Sigmoid colon (tissue), 6 donors: ENCODE measurements at regions not wholly inside any gene's neighbourhood (a gene's known extent, or its start where the extent isn't known, plus 50 kb on each side); places are given as distances from the start of the nearest gene placed in this dataset.

Experiments used
- DNase-seq: peaks from one replicate; pipeline ENCODE4 v3.0.0-alpha.2; 2019
- H3K27ac ChIP-seq, 4 donors: fragments of 200-600 bp; sonication (generic); one replicate each; pipeline ENCODE4 v1.5.1; 2016 to 2019; ENCODE audit warnings: mild to moderate bottlenecking in 1 of 4
- H3K27me3 ChIP-seq, 3 donors: fragments of 200-600 bp; sonication (generic); one replicate each; pipeline ENCODE4 v1.5.1; 2019; ENCODE audit warnings: mild to moderate bottlenecking in 1 of 3
- H3K36me3 ChIP-seq, 4 donors: fragments of 200-600 bp; sonication (generic); one replicate each; pipeline ENCODE4 v1.5.1; 2016 to 2019
- H3K4me1 ChIP-seq, 4 donors: fragments of 200-600 bp; sonication (generic); one replicate each; pipeline ENCODE4 v1.5.1; 2017 to 2019
- H3K4me3 ChIP-seq, 4 donors: fragments of 200-600 bp; sonication (generic); one replicate each; pipeline ENCODE4 v1.5.1; 2017 to 2019; ENCODE audit warnings: mild to moderate bottlenecking in 2 of 4, moderate library complexity in 1 of 4
- H3K9me3 ChIP-seq, 4 donors: fragments of 200-600 bp in 3 of 4; sonication (generic) in 3 of 4; one replicate each; pipeline versions ENCODE4 v1.5.1 to v1.6.1; 2013 to 2019
- EP300 ChIP-seq, 4 donors: sonication (generic); formaldehyde crosslinking; IDR thresholded peaks; one replicate each; pipeline ENCODE4 v1.6.1; 2017; ENCODE audit warnings: antibody characterized with exemption in 4 of 4
- POLR2A ChIP-seq, 2 donors: fragments of 450-650 bp; IDR thresholded peaks; one replicate each; pipeline ENCODE4 v1.6.1; 2016; ENCODE audit warnings: antibody characterized with exemption in 2 of 2, mild to moderate bottlenecking in 2 of 2, moderate library complexity in 2 of 2
- POLR2AphosphoS5 ChIP-seq, 4 donors: sonication (generic); formaldehyde crosslinking; IDR thresholded peaks; one replicate each; pipeline ENCODE4 v1.6.1; 2017; ENCODE audit warnings: antibody characterized with exemption in 4 of 4
- WGBS, 2 donors: extraction: QIAGEN DNeasy Blood & Tissue Kit; methylation state at CpG; one replicate each; pipeline ENCODE4 v1.1.7; 2013; 5-methylcytosine and 5-hydroxymethylcytosine counted together
- intact Hi-C: fragments of 100-400 bp; cut with DNase I; formaldehyde crosslinking; loops from one replicate; pipeline ENCODE4 v1.15.1; 2023
- TF ChIP-seq, protein P1 (sequence below), 4 experiments: fragments of 450-650 bp in 3 of 4; fragments of 200-600 bp in 1 of 4; IDR thresholded peaks; one replicate each; pipeline ENCODE4 v1.5.1; 2016 to 2019; ENCODE audit warnings: antibody characterized with exemption in 4 of 4, mild to moderate bottlenecking in 3 of 4, moderate library complexity in 2 of 4
- donor health status: healthy with polysubstance abuse.
- donor health status: healthy.

DNA sequence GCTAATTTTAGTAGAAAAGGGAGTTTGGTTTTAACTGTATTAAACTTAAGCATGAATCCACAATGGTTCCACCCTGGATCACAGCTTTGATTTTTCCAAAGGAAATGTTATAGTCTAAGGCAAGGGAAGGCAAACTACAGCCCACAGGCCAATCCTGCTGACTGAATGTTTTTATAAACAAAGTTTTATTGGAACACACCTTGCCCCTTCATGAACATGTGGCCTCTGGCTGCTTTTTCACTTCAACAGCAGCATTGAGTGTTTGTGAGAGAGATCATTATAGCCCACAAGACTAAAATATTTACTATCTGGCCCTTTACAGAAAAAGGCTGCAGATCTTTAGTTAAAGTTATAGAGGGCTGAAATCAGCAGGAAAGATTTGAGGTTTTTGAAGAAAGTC lies 198.7 kb downstream of the IRS2 start:
- Histone ChIP-seq H3K4me1 (no peaks in the 10 kb centered on the region), H3K36me3 (no peaks in the 10 kb centered on the region), H3K4me3 (no peak overlapping the region), H3K9me3 (no peaks in the 10 kb centered on the region), H3K27ac (no peak overlapping the region), H3K27me3 (no peaks in the 10 kb centered on the region)
- intact Hi-C loops, result no loop called here
- TF ChIP-seq EP300 (IDR thresholded peaks at IDR 0.05), result no peak
- TF ChIP-seq, protein P1, sequence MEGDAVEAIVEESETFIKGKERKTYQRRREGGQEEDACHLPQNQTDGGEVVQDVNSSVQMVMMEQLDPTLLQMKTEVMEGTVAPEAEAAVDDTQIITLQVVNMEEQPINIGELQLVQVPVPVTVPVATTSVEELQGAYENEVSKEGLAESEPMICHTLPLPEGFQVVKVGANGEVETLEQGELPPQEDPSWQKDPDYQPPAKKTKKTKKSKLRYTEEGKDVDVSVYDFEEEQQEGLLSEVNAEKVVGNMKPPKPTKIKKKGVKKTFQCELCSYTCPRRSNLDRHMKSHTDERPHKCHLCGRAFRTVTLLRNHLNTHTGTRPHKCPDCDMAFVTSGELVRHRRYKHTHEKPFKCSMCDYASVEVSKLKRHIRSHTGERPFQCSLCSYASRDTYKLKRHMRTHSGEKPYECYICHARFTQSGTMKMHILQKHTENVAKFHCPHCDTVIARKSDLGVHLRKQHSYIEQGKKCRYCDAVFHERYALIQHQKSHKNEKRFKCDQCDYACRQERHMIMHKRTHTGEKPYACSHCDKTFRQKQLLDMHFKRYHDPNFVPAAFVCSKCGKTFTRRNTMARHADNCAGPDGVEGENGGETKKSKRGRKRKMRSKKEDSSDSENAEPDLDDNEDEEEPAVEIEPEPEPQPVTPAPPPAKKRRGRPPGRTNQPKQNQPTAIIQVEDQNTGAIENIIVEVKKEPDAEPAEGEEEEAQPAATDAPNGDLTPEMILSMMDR (IDR thresholded peaks at IDR 0.05), result no peak
- no peak for TF ChIP-seq POLR2A (IDR thresholded peaks at IDR 0.05)
- TF ChIP-seq POLR2AphosphoS5 (IDR thresholded peaks at IDR 0.05), result no peak
- no peak for DNase-seq

DNA sequence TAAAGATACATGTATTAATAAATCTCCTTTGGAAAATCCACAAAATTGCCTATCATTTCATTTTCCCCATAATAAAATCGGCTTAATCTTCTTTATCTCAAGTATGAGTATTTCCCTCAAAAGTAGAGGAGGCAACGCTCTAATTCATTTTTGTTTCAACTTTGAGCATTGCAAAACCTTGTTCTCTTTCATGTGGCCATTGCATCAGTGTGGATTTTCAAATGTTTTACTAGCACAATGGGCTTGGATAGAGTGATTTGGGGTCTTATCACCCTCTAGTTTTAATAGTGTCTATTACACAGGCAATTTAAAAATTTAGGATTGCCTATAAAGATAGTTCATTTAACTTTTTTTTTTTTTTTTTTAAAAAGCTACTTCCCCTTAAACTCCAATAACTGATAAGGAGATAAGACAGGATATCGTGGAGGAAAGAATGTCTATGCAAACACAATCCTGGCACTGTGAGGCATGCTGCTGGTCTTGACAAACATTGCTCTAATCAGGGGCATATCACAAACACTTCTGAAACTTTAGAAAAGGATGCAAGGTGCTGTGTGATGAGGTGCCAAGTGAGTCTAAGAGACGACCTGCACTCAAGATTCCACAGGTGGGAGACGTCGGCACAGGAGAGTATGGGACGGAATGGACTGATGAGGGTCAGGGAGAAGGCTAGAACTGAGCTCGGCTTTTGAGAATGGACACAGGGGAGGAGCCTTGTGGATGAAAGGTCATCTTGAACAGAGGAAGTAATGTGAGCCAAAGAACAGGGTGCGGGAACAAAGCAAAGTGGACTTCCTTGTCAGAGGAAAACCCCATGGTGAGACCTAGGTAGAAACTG lies 199.7 kb downstream of the IRS2 start:
- Histone ChIP-seq H3K27me3 (no peaks in the 10 kb centered on the region), H3K4me3 (no peak overlapping the region), H3K36me3 (no peaks in the 10 kb centered on the region), H3K4me1 (no peaks in the 10 kb centered on the region), H3K27ac (no peak overlapping the region), H3K9me3 (no peaks in the 10 kb centered on the region)
- DNase-seq, result no peak
- intact Hi-C loops, result no loop called here
- TF ChIP-seq POLR2AphosphoS5 (IDR thresholded peaks at IDR 0.05) (no peak), EP300 (IDR thresholded peaks at IDR 0.05) (no peak), POLR2A (IDR thresholded peaks at IDR 0.05) (no peak)
- TF ChIP-seq, protein P1 (IDR thresholded peaks at IDR 0.05), result no peak
- WGBS, 2 donors, result 15 to 64% methylated on average over 9 of the region's 9 CpGs

DNA sequence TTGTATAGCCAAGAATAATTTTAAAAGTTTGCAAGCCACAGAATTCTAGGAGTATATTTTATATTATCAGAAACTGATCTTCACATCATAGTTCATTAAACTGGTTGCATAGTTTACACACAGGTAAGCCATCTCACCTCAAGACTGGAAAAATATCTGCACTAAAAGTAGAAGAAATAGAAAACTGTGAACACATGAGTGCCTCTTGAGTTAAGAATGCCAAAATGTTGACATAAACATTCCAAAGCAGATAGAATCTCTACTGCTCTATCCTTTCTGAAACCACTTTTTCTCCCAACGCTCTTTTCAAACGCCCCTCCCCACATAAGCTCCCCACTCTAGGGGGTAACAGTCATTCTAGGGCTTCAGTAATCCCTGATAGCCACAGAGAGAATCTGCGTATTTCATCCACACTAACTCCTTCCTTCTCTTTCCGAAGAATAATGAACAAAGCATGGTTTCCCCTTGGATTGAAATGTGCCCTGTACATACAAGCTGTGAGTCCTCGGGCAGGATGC lies 201.5 kb downstream of the IRS2 start:
- Histone ChIP-seq H3K27me3 (no peaks in the 10 kb centered on the region), H3K4me3 (no peak overlapping the region), H3K36me3 (no peaks in the 10 kb centered on the region), H3K27ac (no peak overlapping the region), H3K9me3 (no peaks in the 10 kb centered on the region), H3K4me1 (no peaks in the 10 kb centered on the region)
- intact Hi-C loops, result no loop called here
- DNase-seq, result no peak
- TF ChIP-seq EP300 (IDR thresholded peaks at IDR 0.05) (no peak), POLR2A (IDR thresholded peaks at IDR 0.05) (no peak), POLR2AphosphoS5 (IDR thresholded peaks at IDR 0.05) (no peak)
- TF ChIP-seq, protein P1 (IDR thresholded peaks at IDR 0.05), result no peak
- WGBS, 2 donors, result 69 to 84% methylated on average over 5 of the region's 5 CpGs

DNA sequence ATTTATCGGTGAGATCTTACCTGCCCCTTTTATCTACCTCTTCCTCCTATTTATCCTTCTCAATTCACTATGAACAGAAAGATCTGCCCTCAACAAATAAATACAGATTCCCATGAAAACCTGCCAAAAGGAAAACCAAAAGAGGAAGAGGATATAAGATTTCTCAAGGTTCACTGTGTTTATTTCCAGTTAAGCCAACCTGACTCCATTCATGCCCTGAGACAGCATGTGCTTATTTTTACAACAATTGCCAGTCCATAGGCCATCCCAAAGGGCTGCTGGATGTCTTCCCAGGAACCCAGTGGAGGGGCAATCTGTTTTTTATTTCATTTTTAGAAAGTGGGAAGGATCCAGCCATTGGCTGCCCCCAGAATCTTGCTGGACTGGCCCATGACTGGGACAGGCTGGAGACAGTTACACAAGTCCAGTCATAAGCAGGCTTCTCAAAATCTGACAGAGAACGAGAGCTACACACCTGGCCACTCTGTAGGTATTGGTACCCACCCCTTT lies 209.1 kb downstream of the IRS2 start:
- TF ChIP-seq EP300 (IDR thresholded peaks at IDR 0.05) (no peak), POLR2AphosphoS5 (IDR thresholded peaks at IDR 0.05) (no peak), POLR2A (IDR thresholded peaks at IDR 0.05) (no peak)
- TF ChIP-seq, protein P1 (IDR thresholded peaks at IDR 0.05), result no peak
- Histone ChIP-seq H3K27me3 (no peaks in the 10 kb centered on the region), H3K27ac (no peak overlapping the region), H3K4me1 (no peaks in the 10 kb centered on the region), H3K9me3 (no peaks in the 10 kb centered on the region), H3K36me3 (no peaks in the 10 kb centered on the region), H3K4me3 (no peak overlapping the region)
- 92 to 95% methylated on average over 2 of the region's 2 CpGs for WGBS, 2 donors
- intact Hi-C loops, result no loop called here
- no peak for DNase-seq
